ENCODE measurements at regions not wholly inside any gene's neighbourhood (a gene's known extent, or its start where the extent isn't known, plus 50 kb on each side); places are given as distances from the start of the nearest gene placed in this dataset.

DNA sequence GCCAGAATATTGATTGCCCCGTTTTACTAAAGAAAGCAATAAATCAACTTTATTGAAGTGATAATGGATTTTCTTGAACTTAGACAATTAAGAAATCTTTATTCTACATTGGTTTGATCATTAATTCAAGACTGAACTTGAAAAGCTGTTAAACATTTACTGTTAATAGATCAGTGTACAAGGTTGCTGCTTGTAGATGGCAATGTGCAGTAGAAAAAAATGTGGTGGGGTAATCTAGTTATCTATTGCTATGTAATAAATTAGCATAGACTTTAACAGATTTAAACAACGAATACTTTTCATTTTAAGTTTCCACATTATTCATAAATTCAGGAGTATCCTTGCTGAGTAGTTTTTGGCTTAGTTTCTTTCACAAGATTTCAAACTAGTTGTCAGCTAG is 612.5 kb downstream of the ACTRT1 start:
- TF ChIP-seq, protein P1, sequence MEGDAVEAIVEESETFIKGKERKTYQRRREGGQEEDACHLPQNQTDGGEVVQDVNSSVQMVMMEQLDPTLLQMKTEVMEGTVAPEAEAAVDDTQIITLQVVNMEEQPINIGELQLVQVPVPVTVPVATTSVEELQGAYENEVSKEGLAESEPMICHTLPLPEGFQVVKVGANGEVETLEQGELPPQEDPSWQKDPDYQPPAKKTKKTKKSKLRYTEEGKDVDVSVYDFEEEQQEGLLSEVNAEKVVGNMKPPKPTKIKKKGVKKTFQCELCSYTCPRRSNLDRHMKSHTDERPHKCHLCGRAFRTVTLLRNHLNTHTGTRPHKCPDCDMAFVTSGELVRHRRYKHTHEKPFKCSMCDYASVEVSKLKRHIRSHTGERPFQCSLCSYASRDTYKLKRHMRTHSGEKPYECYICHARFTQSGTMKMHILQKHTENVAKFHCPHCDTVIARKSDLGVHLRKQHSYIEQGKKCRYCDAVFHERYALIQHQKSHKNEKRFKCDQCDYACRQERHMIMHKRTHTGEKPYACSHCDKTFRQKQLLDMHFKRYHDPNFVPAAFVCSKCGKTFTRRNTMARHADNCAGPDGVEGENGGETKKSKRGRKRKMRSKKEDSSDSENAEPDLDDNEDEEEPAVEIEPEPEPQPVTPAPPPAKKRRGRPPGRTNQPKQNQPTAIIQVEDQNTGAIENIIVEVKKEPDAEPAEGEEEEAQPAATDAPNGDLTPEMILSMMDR (tag by site-specific recombination; IDR thresholded peaks at IDR 0.05), result no peak
- no peak for TF ChIP-seq ZNF121 (tag by site-specific recombination; IDR thresholded peaks at IDR 0.05)
- no peak for TF ChIP-seq ZNF660 (tag by site-specific recombination; IDR thresholded peaks at IDR 0.05)
